Islet precursor cell (in vitro differentiated cells): ENCODE measurements at regions not wholly inside any gene's neighbourhood (a gene's known extent, or its start where the extent isn't known, plus 50 kb on each side); places are given as distances from the start of the nearest gene placed in this dataset.
A peak's percentile ranks its signal among the peaks of the same experiment; 100 is the strongest.
"Not testable (repeated sequence)": the region's sequence is repeated elsewhere in the genome, so short reads cannot be mapped to it uniquely, and the experiment has no call there.

Experiments used
- DNase-seq: peaks from one replicate; pipeline ENCODE4 v3.0.0-alpha.2; 2018

GRCh38 chr7:118949031-118949430 is 724.5 kb downstream of the ANKRD7 start:
- DNase-seq: no peak

- DNase-seq: not testable (repeated sequence)
These were observed 731.8 kb downstream of the ANKRD7 start for GRCh38 chr7:118956285-118956684.

DNA sequence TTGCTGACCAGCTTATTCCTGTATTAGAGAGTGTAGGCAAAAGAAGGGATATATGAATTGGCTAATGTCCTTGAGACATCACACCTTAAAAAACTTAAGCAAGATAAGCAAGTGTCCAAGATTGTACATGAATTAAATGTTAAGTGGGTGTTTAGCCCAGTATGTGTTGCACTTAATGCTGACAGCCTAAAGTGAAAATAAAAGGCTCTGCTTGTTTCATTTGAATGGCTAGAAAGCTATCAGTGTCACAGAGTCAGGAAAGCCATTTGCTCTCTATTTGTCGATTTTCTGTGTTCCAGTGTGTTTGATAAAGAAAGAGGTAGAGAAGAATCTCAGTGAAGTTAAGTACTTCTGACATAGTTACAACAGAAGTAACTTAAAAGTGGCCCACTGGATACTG is 744.9 kb downstream of the ANKRD7 start:
- no peak for DNase-seq

DNA sequence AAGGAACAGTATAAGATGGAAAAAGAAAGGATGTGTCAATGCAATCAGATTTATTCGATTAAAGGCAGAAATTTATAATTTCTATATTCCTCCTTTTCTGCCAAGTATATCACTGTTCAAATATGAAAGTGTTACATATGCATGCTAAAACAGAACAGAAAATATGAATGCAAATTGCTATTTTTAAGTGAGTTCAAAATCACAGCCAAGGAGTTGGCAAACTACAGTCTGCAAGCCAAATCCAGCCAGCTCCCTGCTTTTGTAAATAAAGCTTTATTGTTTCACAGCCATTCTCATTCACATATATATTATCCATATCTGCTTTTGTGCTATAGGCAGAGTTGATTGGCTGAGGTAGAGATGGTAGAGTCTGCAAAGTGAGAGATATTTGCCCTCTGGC is 747.2 kb downstream of the ANKRD7 start:
- no peak for DNase-seq

GRCh38 chr7:118974836-118975235 is 750.3 kb downstream of the ANKRD7 start:
- no peak for DNase-seq

DNA sequence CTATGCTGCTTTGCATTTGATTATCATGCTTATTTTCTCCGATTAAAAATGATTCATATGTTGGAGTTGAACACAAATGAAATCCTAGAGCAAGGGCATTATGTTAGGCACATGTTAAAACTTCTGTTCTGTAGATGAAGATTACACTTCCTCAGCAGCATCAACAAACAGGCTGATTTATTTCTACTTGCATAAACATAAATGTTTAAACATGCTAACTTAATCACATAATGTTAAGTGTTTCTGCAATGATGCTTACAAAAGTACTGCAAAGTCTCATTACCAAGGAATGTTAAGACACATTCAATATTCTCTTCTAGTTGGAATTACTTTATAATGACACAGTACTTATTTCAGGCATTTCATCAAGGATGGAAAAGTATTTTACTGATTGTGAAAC is 770.8 kb downstream of the ANKRD7 start:
- DNase-seq: no peak

GRCh38 chr7:119007236-119007635 is 782.7 kb downstream of the ANKRD7 start:
- no peak for DNase-seq

DNA sequence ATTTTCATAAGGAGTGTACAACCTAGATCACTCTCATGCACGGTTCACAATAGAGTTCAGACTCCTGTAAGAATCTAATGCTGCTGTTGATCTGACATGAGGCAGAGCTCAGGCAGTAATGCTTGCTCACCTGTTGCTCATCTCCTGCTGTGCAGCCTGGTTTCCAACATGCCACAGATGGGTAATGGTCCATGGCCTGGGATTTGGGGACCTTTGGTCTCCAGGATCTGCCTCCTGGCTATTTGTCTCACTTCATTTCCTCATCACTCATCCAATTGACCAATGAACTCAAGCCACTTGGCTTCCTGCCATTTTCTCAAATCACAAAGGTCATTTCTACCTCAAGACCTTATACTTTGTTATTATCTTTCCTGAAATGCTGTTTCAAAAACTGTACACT is 786.1 kb downstream of the ANKRD7 start:
- no peak for DNase-seq

- DNase-seq: no peak
These were observed 801.9 kb downstream of the ANKRD7 start for GRCh38 chr7:119026391-119026790.

DNA sequence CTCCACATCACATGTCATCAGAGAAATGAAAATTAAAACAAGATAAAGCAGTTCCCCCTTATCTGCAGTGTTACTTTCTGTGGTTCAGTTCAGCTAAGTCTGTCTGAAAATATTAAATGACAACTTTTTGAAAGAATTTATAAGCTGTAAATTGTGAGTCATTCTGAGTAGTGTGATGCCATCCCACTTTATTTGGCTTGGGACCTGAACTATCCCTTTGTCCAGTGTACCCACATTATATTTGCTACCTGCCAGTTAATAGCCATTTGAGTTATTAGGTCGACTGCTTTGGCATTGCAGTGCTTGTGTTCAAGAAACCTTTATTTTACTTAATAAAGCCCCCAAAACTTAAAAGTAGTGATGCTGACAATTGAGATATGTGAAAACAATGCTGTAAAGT is 804.2 kb downstream of the ANKRD7 start:
- no peak for DNase-seq

- DNase-seq: not testable (repeated sequence)
These were observed 807.6 kb downstream of the ANKRD7 start for GRCh38 chr7:119032136-119032535.

GRCh38 chr7:119033641-119034040 is 809.1 kb downstream of the ANKRD7 start:
- DNase-seq: no peak

DNA sequence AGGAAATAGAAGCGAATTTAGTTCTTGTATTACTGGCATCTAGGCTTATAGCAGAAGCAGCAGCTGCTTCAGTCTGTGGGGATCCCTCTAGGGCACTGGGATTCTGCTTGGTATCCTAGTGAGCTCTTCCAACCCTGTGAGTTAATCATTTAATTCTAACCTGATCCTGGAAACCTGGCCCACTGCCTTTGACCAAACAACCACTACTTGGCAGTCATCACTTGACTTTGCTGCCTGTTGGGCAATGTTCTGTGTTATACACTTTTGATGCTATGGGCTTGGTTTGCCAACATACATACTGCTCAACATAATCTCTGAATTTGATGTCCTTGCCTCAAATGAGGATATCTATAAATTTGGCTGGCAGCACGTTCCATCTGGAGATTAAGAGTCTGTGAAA is 813.4 kb downstream of the ANKRD7 start:
- no peak for DNase-seq

GRCh38 chr7:119046068-119046467 is 821.6 kb downstream of the ANKRD7 start:
- DNase-seq: no peak

- no peak for DNase-seq
These were observed 841.5 kb downstream of the ANKRD7 start for GRCh38 chr7:119065966-119066365.

DNA sequence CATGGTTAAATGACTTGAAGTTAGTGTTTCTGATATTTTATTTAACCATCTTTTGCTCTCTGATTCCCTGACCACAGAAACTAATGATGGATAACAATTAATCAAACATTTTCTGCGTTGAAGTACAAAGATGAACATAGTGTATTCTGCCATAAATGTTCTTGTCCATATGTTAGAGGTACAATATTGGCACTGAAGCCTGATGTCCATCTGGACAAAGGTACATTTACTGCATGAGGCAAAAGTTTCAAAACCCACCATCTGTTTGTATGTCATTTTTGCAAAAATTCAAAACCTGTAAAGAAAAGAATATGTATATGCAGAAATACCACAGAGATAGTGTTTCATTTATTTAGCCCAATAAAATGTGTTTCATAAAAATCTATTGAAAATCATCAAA is 861.5 kb downstream of the ANKRD7 start:
- no peak for DNase-seq

DNA sequence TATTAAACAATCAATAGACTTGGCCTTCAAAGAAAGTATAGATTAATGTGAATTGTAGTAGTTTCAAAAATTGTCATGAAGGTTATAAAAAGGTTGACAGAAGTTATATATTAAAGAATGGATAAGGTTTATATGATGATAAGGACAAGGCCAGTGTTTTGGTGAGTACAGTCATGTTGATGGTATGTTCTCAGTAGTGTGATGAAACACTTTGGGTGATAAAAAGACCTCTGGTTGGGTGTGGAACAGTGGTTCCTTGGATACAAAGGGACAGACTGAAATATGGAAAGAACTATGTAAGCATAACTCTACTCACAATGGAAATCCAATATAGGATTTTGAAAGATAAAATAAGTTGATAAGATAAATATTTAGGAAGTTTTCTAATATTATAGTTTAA is 866.3 kb downstream of the ANKRD7 start:
- DNase-seq: no peak

GRCh38 chr7:119096683-119097082 is 872.2 kb downstream of the ANKRD7 start:
- no peak for DNase-seq

DNA sequence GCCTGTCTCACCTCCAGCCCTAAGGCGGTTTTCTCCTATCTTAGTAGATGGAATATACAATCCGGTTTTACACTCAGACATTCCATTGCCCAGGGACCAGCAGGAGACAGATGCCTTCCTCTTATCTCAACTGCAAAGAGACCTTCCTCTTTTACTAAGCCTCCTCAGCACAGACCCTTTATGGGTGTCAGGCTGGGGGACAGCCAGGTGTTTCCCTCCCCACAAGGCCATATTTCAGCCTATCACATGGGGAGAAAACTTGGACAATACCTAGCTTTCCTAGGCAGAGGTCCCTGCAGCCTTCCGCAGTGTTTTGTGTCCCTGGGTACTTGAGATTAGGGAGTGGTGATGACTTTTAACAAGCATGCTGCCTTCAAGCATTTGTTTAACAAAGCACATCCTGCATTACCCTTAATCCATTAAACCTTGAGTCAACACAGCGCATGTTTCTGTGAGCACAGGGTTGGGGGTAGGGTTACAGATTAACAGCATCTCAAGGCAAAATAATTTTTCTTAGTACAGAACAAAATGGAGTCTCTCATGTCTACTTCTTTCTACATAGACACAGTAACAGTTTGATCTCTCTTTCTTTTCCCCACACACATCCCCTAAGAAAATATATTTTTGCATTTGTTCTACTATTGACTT is 876.2 kb downstream of the ANKRD7 start:
- DNase-seq: peak; percentile 84

DNA sequence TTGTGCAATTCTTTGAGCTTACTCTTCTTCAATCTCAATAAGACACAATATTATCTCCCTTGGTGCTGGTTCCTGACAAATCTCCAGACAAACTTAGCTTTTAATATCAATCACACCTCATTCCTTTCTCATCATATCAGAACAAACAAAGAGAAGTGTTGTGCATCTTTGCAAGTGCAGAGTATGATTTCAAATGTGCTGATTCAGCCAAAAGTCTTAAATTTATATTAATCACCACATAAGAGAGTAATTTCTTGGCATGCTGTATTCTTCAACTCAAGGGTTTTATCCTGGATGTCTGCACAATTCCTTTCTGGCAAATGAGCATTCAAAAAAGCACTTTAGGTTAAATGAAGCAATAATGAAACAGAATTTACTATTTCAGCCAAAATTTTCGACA is 877.8 kb downstream of the ANKRD7 start:
- DNase-seq: no peak

DNA sequence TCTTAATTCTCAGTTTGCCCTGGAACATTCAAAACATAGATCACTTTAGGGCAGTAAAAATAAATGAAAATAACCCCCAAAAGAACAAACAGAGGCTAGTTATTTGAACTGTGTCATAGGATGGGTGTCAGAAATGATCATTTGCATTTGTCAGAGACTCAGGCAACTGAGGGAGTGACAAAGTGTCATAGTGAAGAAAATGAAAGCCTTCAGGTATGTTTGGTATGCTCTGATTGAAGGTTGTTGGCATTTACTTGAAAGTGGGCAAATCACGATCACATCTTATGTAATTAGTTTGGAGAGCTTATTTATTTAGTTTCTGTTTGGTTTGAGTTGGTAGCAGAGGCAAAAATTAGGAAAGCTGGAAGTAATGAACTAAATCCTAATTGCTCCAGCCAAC is 880.9 kb downstream of the ANKRD7 start:
- DNase-seq: no peak

- no peak for DNase-seq
These were observed 898.8 kb downstream of the ANKRD7 start for GRCh38 chr7:119123326-119123725.

DNA sequence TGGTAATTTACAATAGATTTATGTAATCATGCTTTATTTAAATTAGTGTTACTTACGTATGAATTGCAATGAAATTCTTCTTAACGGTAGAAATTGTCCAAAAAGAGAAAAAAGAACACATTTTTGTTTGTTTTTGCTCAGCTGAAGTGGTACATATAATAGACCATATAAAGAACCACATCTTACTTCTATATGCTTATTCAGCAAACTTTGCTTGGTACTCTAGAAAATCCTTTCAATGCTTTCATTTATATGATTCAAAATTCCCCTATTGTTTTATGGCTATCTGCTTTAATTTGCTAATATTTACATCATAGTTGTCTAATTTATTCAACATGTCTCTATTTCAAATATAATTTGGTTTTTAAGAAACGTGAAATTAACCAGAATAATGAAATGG is 903.2 kb downstream of the ANKRD7 start:
- DNase-seq: no peak

GRCh38 chr7:119132436-119132835 is 907.9 kb downstream of the ANKRD7 start:
- no peak for DNase-seq

DNA sequence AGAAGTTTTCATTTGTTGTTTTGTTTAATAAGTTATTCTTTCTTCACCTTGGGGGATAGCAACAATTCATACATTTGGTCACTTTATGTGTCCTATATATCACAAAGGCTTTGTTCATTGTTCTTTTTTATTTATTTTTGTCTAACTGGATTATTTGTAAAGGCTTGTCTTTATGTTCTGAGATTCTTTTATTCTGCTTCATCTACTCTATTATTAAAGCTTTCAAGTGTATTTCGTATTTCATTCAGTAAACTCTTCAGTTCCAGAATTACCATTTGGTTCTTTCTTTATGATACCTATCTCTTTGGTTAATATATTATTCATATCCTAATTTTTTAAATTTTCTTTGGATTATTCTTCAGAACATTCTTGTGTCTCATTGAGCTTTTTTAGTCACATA is 942.9 kb downstream of the ANKRD7 start:
- DNase-seq: no peak

DNA sequence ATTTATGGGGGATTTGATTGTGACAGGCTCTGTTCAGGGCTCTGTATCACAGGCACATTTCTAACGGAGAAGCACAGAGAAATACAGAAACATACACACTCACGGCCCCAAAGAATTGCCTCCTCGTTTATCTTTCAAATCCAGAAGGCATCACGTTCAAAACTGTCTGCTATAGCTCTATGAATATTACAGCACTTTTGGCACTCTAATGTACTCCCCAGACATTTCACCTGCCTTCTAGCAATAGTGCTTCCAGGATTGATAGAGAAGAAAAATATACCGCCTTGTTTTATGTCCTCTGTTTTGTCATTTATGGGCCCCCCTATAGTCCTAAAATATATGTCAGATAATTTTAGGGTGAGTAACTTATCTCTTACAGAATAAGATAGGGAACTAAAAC is 947.5 kb downstream of the ANKRD7 start:
- DNase-seq: no peak
